ENCODE measurements at regions not wholly inside any gene's neighbourhood (a gene's known extent, or its start where the extent isn't known, plus 50 kb on each side); places are given as distances from the start of the nearest gene placed in this dataset.
"Not testable (repeated sequence)": the region's sequence is repeated elsewhere in the genome, so short reads cannot be mapped to it uniquely, and the experiment has no call there.

- Mint-ChIP-seq H3K27ac (no peak overlapping the region), H3K27me3 (ENCODE audit: low read depth) (no peaks in the 10 kb centered on the region), H3K4me3 (no peak overlapping the region), H3K9me3 (no peaks in the 10 kb centered on the region), H3K4me1 (ENCODE audit: low read depth) (no peaks in the 10 kb centered on the region), H3K36me3 (ENCODE audit: insufficient read depth in 2 of 2) (no peaks in the 10 kb centered on the region)
- no peak for ATAC-seq (replicated peaks in 1 of 2)
- no peak for DNase-seq
These were observed 153.0 kb upstream of the SALL3 start for GRCh38 chr18:78826631-78827030.

DNA sequence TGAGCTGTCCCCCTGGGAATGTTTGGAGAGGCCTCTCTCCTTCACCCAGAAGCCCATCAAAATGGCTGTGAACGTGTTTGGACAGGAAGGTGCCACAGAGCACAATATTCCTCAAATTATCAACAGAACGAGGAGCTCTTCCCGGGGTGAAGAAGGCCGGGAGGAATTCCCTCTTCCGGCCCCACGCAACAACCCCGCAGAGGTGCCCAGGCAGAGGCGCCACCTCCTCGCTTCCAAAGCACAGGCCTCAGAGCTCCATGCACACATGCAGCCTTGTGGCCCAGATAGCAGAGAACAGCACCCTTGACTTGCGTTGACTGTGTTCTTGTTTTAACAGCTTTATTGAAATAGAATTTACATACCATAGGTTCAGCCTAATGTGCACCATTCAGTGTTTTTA is 152.5 kb upstream of the SALL3 start:
- H3K9me3 Mint-ChIP-seq = no peaks in the 10 kb centered on the region
- H3K27ac Mint-ChIP-seq = no peak overlapping the region
- H3K4me3 Mint-ChIP-seq = no peak overlapping the region
- DNase-seq (no peak), ATAC-seq (replicated peaks in 1 of 2) (no peak)
- no peaks in the 10 kb centered on the region for H3K4me1 Mint-ChIP-seq (ENCODE audit: low read depth)
- H3K27me3 Mint-ChIP-seq (ENCODE audit: low read depth) = no peaks in the 10 kb centered on the region
- H3K36me3 Mint-ChIP-seq (ENCODE audit: insufficient read depth in 2 of 2) = no peaks in the 10 kb centered on the region

GRCh38 chr18:78828131-78828530 is 151.5 kb upstream of the SALL3 start:
- Mint-ChIP-seq H3K27ac (no peak overlapping the region), H3K4me3 (no peak overlapping the region), H3K36me3 (ENCODE audit: insufficient read depth in 2 of 2) (no peaks in the 10 kb centered on the region), H3K4me1 (ENCODE audit: low read depth) (no peaks in the 10 kb centered on the region), H3K27me3 (ENCODE audit: low read depth) (no peaks in the 10 kb centered on the region), H3K9me3 (no peaks in the 10 kb centered on the region)
- DNase-seq (no peak), ATAC-seq (replicated peaks in 1 of 2) (no peak)

DNA sequence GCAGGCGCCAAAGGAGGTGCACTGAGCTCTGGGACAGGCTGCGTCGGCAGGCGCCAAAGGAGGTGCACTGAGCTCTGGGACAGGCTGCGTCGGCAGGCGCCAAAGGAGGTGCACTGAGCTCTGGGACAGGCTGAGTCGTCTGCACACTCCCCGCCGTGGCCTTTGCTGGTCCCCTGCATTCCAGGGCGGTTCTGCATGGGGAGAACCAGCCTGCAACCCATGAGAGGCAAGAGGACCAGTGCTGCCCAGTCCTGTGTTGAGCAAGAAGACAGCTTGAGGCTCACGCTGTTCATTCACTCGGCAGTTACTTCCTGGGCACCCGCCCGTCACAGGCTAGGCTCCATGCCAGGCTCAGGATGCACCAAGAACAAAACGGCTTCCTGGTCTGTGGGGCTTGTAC is 150.6 kb upstream of the SALL3 start:
- not testable (repeated sequence) for ATAC-seq (replicated peaks in 1 of 2); H3K27ac Mint-ChIP-seq; DNase-seq; H3K4me3 Mint-ChIP-seq; H3K9me3 Mint-ChIP-seq; H3K4me1 Mint-ChIP-seq (ENCODE audit: low read depth); H3K36me3 Mint-ChIP-seq (ENCODE audit: insufficient read depth in 2 of 2); H3K27me3 Mint-ChIP-seq (ENCODE audit: low read depth)

DNA sequence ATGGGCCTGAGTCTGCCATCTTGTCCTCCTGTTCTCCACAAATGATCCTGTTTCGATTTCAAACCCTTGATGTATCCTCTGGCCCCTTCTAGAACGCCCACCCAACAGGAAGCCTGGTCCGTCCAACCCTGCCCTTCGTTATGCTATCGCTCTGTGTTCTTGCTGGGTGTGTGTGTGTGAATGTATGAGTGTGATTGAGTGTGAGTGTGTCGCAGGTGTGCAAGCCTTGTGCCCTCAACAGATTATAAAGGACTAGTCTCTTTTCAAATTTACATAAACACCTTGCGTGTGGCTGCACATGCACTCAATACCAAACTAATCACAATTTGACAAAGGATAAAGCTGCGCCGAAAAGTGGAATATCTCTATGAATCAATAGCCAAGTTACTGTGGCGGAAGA is 149.5 kb upstream of the SALL3 start:
- Mint-ChIP-seq H3K27me3 (ENCODE audit: low read depth) (no peaks in the 10 kb centered on the region), H3K4me3 (no peak overlapping the region), H3K4me1 (ENCODE audit: low read depth) (no peaks in the 10 kb centered on the region), H3K9me3 (peaks cover 0 to 1% of the 10 kb centered on the region in 2 donors), H3K36me3 (ENCODE audit: insufficient read depth in 2 of 2) (no peaks in the 10 kb centered on the region), H3K27ac (no peak overlapping the region)
- ATAC-seq (replicated peaks in 1 of 2) (no peak), DNase-seq (no peak)

DNA sequence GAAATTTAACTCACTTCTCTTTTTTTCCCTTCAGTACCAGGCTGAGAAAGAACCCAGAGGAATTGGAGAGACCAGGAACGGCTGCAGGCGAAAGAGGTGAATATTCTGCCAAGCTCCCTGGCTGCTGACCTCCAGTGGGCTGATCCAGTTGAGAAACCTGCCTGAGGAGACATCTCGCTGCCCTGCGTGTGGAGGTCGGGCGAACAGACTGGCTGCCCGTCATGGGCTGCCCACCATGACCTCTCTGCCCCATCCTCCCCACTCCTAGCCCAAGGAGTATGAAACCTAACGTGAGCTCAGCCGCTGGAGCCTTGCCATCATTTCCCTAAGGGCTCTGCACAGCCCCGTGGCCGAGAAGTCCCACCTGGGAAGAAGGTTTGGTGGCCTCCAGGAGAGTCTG is 148.8 kb upstream of the SALL3 start:
- DNase-seq = no peak
- peaks cover 0 to 1% of the 10 kb centered on the region in 2 donors for H3K9me3 Mint-ChIP-seq
- ATAC-seq (replicated peaks in 1 of 2) = no peak
- no peak overlapping the region for H3K4me3 Mint-ChIP-seq
- H3K4me1 Mint-ChIP-seq (ENCODE audit: low read depth) = no peaks in the 10 kb centered on the region
- H3K27me3 Mint-ChIP-seq (ENCODE audit: low read depth) = no peaks in the 10 kb centered on the region
- H3K27ac Mint-ChIP-seq = no peak overlapping the region
- no peaks in the 10 kb centered on the region for H3K36me3 Mint-ChIP-seq (ENCODE audit: insufficient read depth in 2 of 2)

DNA sequence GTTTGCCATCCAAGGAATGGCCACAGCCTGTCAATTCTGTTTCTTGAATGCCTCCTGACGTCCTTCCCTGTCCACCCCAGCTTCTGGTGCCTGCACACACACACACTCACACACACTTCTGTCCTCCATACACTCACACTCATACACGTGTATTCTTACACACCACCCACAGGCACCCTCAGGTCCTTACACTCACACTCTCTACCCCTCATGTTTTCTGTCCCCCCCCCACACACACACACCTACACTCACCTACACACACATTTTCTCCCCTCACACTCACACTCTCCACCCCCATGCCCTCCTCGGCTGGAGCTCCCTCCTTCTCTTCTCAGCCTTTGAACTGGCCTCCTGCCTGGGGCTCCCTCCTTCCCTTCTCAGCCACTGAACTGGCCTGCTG is 148.0 kb upstream of the SALL3 start:
- no peak overlapping the region for H3K4me3 Mint-ChIP-seq
- ATAC-seq (replicated peaks in 1 of 2) (no peak), DNase-seq (no peak)
- H3K4me1 Mint-ChIP-seq (ENCODE audit: low read depth) = no peaks in the 10 kb centered on the region
- peaks cover 0 to 1% of the 10 kb centered on the region in 2 donors for H3K9me3 Mint-ChIP-seq
- no peaks in the 10 kb centered on the region for H3K36me3 Mint-ChIP-seq (ENCODE audit: insufficient read depth in 2 of 2)
- H3K27me3 Mint-ChIP-seq (ENCODE audit: low read depth) = no peaks in the 10 kb centered on the region
- no peak overlapping the region for H3K27ac Mint-ChIP-seq

DNA sequence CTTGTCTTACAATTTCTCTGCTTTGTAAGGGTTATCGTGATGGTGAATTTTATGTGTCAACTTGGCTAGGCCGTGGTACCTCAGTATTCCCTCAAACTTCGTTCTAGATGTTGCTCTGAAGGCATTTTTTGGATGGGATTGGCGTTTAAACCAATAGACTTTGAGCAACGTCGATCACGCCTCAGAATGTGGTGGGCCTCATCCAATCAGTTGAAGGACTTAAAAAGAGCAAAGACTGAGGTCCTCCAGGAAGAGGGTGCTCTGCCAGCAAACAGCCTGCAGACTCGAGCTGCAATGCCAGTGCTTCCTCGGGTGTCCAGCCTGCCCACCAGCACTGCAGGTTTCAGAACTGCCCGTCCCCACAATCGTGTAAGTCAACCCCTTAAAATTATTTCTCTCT is 145.8 kb upstream of the SALL3 start:
- H3K4me3 Mint-ChIP-seq = no peak overlapping the region
- no peaks in the 10 kb centered on the region for H3K27me3 Mint-ChIP-seq (ENCODE audit: low read depth)
- peaks cover under 1 to 5% of the 10 kb centered on the region in 2 donors for H3K9me3 Mint-ChIP-seq
- ATAC-seq (replicated peaks in 1 of 2) (no peak), DNase-seq (no peak)
- no peak overlapping the region for H3K27ac Mint-ChIP-seq
- no peaks in the 10 kb centered on the region for H3K4me1 Mint-ChIP-seq (ENCODE audit: low read depth)
- no peaks in the 10 kb centered on the region for H3K36me3 Mint-ChIP-seq (ENCODE audit: insufficient read depth in 2 of 2)

- Mint-ChIP-seq H3K4me3 (no peak overlapping the region), H3K27me3 (ENCODE audit: low read depth) (no peaks in the 10 kb centered on the region), H3K36me3 (ENCODE audit: insufficient read depth in 2 of 2) (peaks cover 0 to 9% of the 10 kb centered on the region in 2 donors), H3K4me1 (ENCODE audit: low read depth) (no peaks in the 10 kb centered on the region), H3K9me3 (peaks cover 13 to 25% of the 10 kb centered on the region in 2 donors), H3K27ac (no peak overlapping the region)
- no peak for ATAC-seq (replicated peaks in 1 of 2)
- no peak for DNase-seq
These were observed 142.8 kb upstream of the SALL3 start for GRCh38 chr18:78836838-78837237.

DNA sequence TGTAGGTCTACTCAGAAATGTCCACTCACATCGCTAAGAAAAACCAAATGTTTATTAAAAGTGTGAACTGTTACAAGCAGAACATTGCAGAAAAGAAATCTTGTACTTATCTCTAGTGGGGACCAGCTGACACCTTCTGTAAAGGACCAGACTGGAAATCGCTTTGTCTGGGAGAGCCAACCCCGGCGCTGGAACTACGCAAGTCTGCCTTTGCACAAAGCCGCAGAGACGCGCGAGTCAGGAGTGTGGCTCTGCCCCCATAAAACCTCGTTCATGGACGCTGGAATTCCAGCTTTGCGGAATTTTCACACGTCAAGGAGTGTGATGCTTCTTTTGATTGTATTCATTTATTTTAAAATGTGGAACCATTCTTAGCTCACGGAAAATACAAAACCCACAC is 141.9 kb upstream of the SALL3 start:
- Mint-ChIP-seq H3K36me3 (ENCODE audit: insufficient read depth in 2 of 2) (peaks cover 0 to 9% of the 10 kb centered on the region in 2 donors), H3K9me3 (peaks cover 13 to 25% of the 10 kb centered on the region in 2 donors), H3K4me3 (no peak overlapping the region), H3K27ac (no peak overlapping the region), H3K27me3 (ENCODE audit: low read depth) (no peaks in the 10 kb centered on the region), H3K4me1 (ENCODE audit: low read depth) (no peaks in the 10 kb centered on the region)
- DNase-seq (no peak), ATAC-seq (replicated peaks in 1 of 2) (no peak)

- H3K27ac Mint-ChIP-seq = no peak overlapping the region
- no peak overlapping the region for H3K4me3 Mint-ChIP-seq
- H3K36me3 Mint-ChIP-seq (ENCODE audit: insufficient read depth in 2 of 2) = peaks cover 0 to 9% of the 10 kb centered on the region in 2 donors
- DNase-seq = no peak
- H3K27me3 Mint-ChIP-seq (ENCODE audit: low read depth) = no peaks in the 10 kb centered on the region
- peaks cover 13 to 25% of the 10 kb centered on the region in 2 donors for H3K9me3 Mint-ChIP-seq
- no peak for ATAC-seq (replicated peaks in 1 of 2)
- H3K4me1 Mint-ChIP-seq (ENCODE audit: low read depth) = no peaks in the 10 kb centered on the region
These were observed 141.4 kb upstream of the SALL3 start for GRCh38 chr18:78838183-78838582.

- DNase-seq = no peak
- ATAC-seq (replicated peaks in 1 of 2) = no peak
- no peak overlapping the region for H3K27ac Mint-ChIP-seq
- peaks cover 22 to 24% of the 10 kb centered on the region in 2 donors for H3K9me3 Mint-ChIP-seq
- H3K4me1 Mint-ChIP-seq (ENCODE audit: low read depth) = no peaks in the 10 kb centered on the region
- no peak overlapping the region for H3K4me3 Mint-ChIP-seq
- peaks cover 3 to 9% of the 10 kb centered on the region in 2 donors for H3K36me3 Mint-ChIP-seq (ENCODE audit: insufficient read depth in 2 of 2)
- H3K27me3 Mint-ChIP-seq (ENCODE audit: low read depth) = peaks cover 11% of the 10 kb centered on the region
These were observed 130.6 kb upstream of the SALL3 start for GRCh38 chr18:78849046-78849445.

- Mint-ChIP-seq H3K4me1 (ENCODE audit: low read depth) (no peaks in the 10 kb centered on the region), H3K36me3 (ENCODE audit: insufficient read depth in 2 of 2) (peaks cover 3 to 9% of the 10 kb centered on the region in 2 donors), H3K27me3 (ENCODE audit: low read depth) (peaks cover 11% of the 10 kb centered on the region), H3K4me3 (no peak overlapping the region), H3K9me3 (peaks cover 22 to 24% of the 10 kb centered on the region in 2 donors), H3K27ac (no peak overlapping the region)
- ATAC-seq (replicated peaks in 1 of 2) (no peak), DNase-seq (no peak)
These were observed 130.2 kb upstream of the SALL3 start for GRCh38 chr18:78849458-78849857.

GRCh38 chr18:78853341-78853740 is 126.3 kb upstream of the SALL3 start:
- Mint-ChIP-seq H3K36me3 (ENCODE audit: insufficient read depth in 2 of 2) (peaks cover 0 to 2% of the 10 kb centered on the region in 2 donors), H3K4me3 (no peak overlapping the region)

More at GRCh38 chr18:78853341-78853740, 126.3 kb upstream of the SALL3 start:
- H3K9me3 Mint-ChIP-seq = peaks cover 14 to 18% of the 10 kb centered on the region in 2 donors
- no peak for ATAC-seq (replicated peaks in 1 of 2)
- no peak for DNase-seq
- no peaks in the 10 kb centered on the region for H3K4me1 Mint-ChIP-seq (ENCODE audit: low read depth)
- H3K27ac Mint-ChIP-seq = no peak overlapping the region
- H3K27me3 Mint-ChIP-seq (ENCODE audit: low read depth) = peaks cover 11% of the 10 kb centered on the region

All from activated T-cell treated with anti-CD3 and anti-CD28 coated beads, Interleukin-2, amount 50 U/mL, for 72 hours (primary cell).